Upper lobe of left lung (tissue), 6 donors: ENCODE measurements at regions not wholly inside any gene's neighbourhood (a gene's known extent, or its start where the extent isn't known, plus 50 kb on each side); places are given as distances from the start of the nearest gene placed in this dataset.

Source experiments
- ATAC-seq, 2 donors: fragments of 200-7000 bp; cut with Tn5 transposase; one replicate each; pipeline ENCODE4 v1.9.1; 2022; ENCODE audit warnings: mild to moderate bottlenecking in 2 of 2, moderate library complexity in 2 of 2; ENCODE audit not compliant: low FRiP score in 2 of 2
- DNase-seq, 2 donors: peaks; one replicate each; pipeline ENCODE4 v3.0.0-alpha.2; 2019 to 2020
- H3K27ac ChIP-seq, 4 donors: fragments of 200-600 bp; sonication (generic); one replicate each; pipeline ENCODE4 v1.5.1; 2016 to 2019
- H3K27me3 ChIP-seq, 4 donors: fragments of 200-600 bp; sonication (generic); one replicate each; pipeline ENCODE4 v1.5.1; 2017 to 2019
- H3K36me3 ChIP-seq, 4 donors: fragments of 200-600 bp; sonication (generic); one replicate each; pipeline ENCODE4 v1.5.1; 2016 to 2019
- H3K4me1 ChIP-seq, 4 donors: fragments of 200-600 bp; sonication (generic); one replicate each; pipeline ENCODE4 v1.5.1; 2018 to 2019
- H3K4me3 ChIP-seq, 4 donors: fragments of 200-600 bp; sonication (generic); one replicate each; pipeline ENCODE4 v1.5.1; 2017 to 2019; ENCODE audit warnings: mild to moderate bottlenecking in 2 of 4, moderate library complexity in 1 of 4
- H3K9me3 ChIP-seq, 4 donors: fragments of 200-600 bp; sonication (generic); one replicate each; pipeline ENCODE4 v1.5.1; 2018 to 2019
- EP300 ChIP-seq, 4 donors: sonication (generic); formaldehyde crosslinking; IDR thresholded peaks; one replicate each; pipeline ENCODE4 v1.5.1; 2017; ENCODE audit warnings: antibody characterized with exemption in 4 of 4, control low read depth in 2 of 4
- POLR2A ChIP-seq, 4 donors: fragments of 450-650 bp; IDR thresholded peaks; one replicate each; pipeline ENCODE4 v1.5.1; 2016 to 2017; ENCODE audit warnings: antibody characterized with exemption in 4 of 4, mild to moderate bottlenecking in 2 of 4
- POLR2AphosphoS5 ChIP-seq, 2 donors: sonication (generic); formaldehyde crosslinking; IDR thresholded peaks; one replicate each; pipeline ENCODE4 v1.5.1; 2017; ENCODE audit warnings: antibody characterized with exemption in 2 of 2
- WGBS, 2 donors: methylation state at CpG; one replicate each; pipeline ENCODE4 v1.1.5; 2017 to 2018; 5-methylcytosine and 5-hydroxymethylcytosine counted together
- small RNA-seq, 4 donors: library from RNA; depleted of rRNA; stranded (forward); fragments of <200 nt; gene quantifications; one replicate each; pipeline ENCODE3, GENCODE V24; 2016
- TF ChIP-seq, protein P1 (sequence below), 6 experiments: fragments of 450-650 bp in 4 of 6; fragments of 200-600 bp in 2 of 6; sonication (generic) in 2 of 6; IDR thresholded peaks; one replicate each; pipeline ENCODE4 v1.5.1; 2016 to 2019; ENCODE audit warnings: antibody characterized with exemption in 6 of 6
- donor health status: DM: no; HTN: no; CAD: no; lungs with moderate emphysema.
- donor health status: DM: no; HTN: yes; CAD: no; lungs with severe emphysema.

DNA sequence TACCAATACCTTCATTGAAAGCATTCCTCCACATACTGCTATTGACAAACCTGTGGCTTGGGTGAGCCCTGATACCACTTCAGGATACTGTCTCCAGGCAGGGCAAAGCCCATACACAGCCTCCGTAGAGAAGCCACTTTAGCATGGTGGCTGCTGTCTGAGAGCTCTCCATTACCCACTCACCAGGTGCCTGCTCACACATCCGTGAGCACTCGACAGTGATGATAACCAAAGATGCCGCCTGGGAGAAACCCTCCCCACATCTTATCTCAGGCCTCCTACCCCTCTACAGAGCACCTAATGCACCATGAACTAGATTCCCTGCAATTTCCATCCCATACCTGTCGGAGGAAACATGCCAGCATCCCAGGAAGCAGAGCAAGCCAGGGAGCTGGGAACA lies 57.6 kb upstream of the KLHL29 start:
- H3K4me3 ChIP-seq = no peak overlapping the region
- TF ChIP-seq POLR2A (IDR thresholded peaks at IDR 0.05) = no peak
- TF ChIP-seq POLR2AphosphoS5 (IDR thresholded peaks at IDR 0.05) = no peak
- no peak for TF ChIP-seq EP300 (IDR thresholded peaks at IDR 0.05)
- TF ChIP-seq, protein P1, sequence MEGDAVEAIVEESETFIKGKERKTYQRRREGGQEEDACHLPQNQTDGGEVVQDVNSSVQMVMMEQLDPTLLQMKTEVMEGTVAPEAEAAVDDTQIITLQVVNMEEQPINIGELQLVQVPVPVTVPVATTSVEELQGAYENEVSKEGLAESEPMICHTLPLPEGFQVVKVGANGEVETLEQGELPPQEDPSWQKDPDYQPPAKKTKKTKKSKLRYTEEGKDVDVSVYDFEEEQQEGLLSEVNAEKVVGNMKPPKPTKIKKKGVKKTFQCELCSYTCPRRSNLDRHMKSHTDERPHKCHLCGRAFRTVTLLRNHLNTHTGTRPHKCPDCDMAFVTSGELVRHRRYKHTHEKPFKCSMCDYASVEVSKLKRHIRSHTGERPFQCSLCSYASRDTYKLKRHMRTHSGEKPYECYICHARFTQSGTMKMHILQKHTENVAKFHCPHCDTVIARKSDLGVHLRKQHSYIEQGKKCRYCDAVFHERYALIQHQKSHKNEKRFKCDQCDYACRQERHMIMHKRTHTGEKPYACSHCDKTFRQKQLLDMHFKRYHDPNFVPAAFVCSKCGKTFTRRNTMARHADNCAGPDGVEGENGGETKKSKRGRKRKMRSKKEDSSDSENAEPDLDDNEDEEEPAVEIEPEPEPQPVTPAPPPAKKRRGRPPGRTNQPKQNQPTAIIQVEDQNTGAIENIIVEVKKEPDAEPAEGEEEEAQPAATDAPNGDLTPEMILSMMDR (IDR thresholded peaks at IDR 0.05) = no peak
- H3K9me3 ChIP-seq = no peaks in the 10 kb centered on the region
- no peak overlapping the region for H3K27ac ChIP-seq
- WGBS, 2 donors = 65 to 68% methylated on average over 4 to 5 of the region's 5 CpGs
- DNase-seq (no peak), ATAC-seq (no peak)
- H3K27me3 ChIP-seq = no peaks in the 10 kb centered on the region
- H3K4me1 ChIP-seq = no peaks in the 10 kb centered on the region
- no peaks in the 10 kb centered on the region for H3K36me3 ChIP-seq

DNA sequence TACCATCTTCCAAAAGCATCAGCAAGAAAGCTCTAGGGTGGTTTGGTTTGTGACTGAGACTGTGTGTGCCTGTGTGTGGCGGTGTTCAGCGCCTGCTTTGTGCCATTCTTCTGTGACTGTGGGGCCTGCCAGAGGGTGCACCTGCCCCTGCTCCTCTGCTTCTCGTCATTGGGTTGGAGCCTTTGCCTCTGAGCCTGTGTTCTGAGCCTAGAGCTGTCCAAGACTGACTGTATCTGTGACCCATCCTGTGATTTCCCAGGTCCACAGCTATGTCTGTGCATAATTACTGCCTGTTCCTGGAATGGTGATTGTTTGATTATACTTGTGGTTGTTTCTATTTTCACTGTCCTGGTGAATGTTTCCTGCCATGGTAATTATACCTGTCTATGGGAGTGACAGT lies 57.1 kb upstream of the KLHL29 start:
- Histone ChIP-seq H3K4me3 (no peak overlapping the region), H3K27ac (no peak overlapping the region), H3K36me3 (no peaks in the 10 kb centered on the region), H3K4me1 (no peaks in the 10 kb centered on the region), H3K27me3 (no peaks in the 10 kb centered on the region), H3K9me3 (no peaks in the 10 kb centered on the region)
- WGBS, 2 donors = 71 to 78% methylated on average over 3 of the region's 3 CpGs
- TF ChIP-seq EP300 (IDR thresholded peaks at IDR 0.05) = no peak
- no peak for TF ChIP-seq POLR2AphosphoS5 (IDR thresholded peaks at IDR 0.05)
- TF ChIP-seq, protein P1 (IDR thresholded peaks at IDR 0.05) = no peak
- no peak for TF ChIP-seq POLR2A (IDR thresholded peaks at IDR 0.05)
- no peak for DNase-seq
- ATAC-seq = no peak

DNA sequence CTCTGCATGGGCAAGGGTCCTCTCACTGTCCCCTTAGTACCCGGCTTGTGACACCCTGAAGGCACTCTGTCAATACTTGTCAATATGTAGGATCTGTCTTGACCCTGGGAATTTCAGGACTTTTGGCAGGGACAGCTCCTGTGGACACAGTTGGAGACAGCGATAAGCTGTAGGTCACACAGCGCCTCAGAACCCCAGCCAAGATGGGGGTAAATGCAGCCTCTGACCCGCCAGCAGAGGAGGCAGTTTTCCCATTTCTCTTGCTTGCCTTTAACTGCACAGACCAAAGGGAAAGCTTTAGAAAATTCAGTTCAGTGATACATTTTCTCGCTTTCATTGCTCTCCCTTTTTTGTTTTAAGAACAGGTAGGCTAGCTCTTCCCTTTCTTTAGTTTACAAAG lies 54.8 kb upstream of the KLHL29 start:
- Histone ChIP-seq H3K4me1 (peaks cover 0 to 6% (median 0%) of the 10 kb centered on the region in 4 donors), H3K27me3 (no peaks in the 10 kb centered on the region), H3K9me3 (no peaks in the 10 kb centered on the region), H3K27ac (no peak overlapping the region), H3K36me3 (no peaks in the 10 kb centered on the region), H3K4me3 (no peak overlapping the region)
- no peak for DNase-seq
- ATAC-seq = no peak
- TF ChIP-seq, protein P1 (IDR thresholded peaks at IDR 0.05) = no peak
- TF ChIP-seq POLR2AphosphoS5 (IDR thresholded peaks at IDR 0.05) (no peak), EP300 (IDR thresholded peaks at IDR 0.05) (no peak), POLR2A (IDR thresholded peaks at IDR 0.05) (no peak)
- WGBS, 2 donors = 25 to 60% methylated on average over 5 of the region's 5 CpGs

Small RNA genes in the stretch of these regions (small RNA-seq; reads per million reads assigned to genes)
- gene AC099799.1 = 0 reads per million in 4 donors
- 0 reads per million in 4 donors for gene RN7SL117P
- 0.92 to 3.6 (median 2.2) reads per million in 4 donors for gene RNA5SP87
